ENCODE measurements at regions not wholly inside any gene's neighbourhood (a gene's known extent, or its start where the extent isn't known, plus 50 kb on each side); places are given as distances from the start of the nearest gene placed in this dataset.

DNA sequence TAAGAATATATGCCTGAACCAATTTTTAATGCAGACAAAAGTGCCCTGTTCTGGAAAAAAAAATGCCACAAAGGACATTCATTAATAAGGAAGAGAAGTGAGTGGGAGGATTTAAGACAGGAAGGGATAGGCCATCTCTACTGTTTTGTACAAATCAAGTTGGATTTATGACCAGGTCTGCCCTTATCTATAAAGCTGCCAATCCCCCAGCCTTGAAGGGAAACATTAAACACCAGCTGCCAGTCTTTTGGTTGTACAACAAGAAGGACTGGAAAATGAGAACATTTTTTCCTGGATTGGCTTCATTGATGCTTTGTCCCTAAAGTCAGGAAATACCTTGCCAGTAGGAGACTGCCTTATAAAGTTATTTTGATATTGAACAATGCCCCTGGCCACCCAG lies 444.0 kb downstream of the NPHP4 start:
- TF ChIP-seq, protein P1, sequence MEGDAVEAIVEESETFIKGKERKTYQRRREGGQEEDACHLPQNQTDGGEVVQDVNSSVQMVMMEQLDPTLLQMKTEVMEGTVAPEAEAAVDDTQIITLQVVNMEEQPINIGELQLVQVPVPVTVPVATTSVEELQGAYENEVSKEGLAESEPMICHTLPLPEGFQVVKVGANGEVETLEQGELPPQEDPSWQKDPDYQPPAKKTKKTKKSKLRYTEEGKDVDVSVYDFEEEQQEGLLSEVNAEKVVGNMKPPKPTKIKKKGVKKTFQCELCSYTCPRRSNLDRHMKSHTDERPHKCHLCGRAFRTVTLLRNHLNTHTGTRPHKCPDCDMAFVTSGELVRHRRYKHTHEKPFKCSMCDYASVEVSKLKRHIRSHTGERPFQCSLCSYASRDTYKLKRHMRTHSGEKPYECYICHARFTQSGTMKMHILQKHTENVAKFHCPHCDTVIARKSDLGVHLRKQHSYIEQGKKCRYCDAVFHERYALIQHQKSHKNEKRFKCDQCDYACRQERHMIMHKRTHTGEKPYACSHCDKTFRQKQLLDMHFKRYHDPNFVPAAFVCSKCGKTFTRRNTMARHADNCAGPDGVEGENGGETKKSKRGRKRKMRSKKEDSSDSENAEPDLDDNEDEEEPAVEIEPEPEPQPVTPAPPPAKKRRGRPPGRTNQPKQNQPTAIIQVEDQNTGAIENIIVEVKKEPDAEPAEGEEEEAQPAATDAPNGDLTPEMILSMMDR (IDR thresholded peaks at IDR 0.05), result no peak
- no peak for TF ChIP-seq POLR2A (IDR thresholded peaks at IDR 0.05)

Measured in lower leg skin (tissue), 3 donors.